IPS-NIHi11 (cell line): ENCODE measurements at regions not wholly inside any gene's neighbourhood (a gene's known extent, or its start where the extent isn't known, plus 50 kb on each side); places are given as distances from the start of the nearest gene placed in this dataset.

ENCODE experiments used
- DNase-seq: peaks from one replicate; pipeline ENCODE4 v3.0.0; 2012; ENCODE audit warnings: mixed read lengths, low spot score

GRCh38 chr9:129330711-129331492 is 152.8 kb upstream of the IER5L start:
- no peak for DNase-seq

- no peak for DNase-seq
Observed at GRCh38 chr9:129328355-129329042, 150.4 kb upstream of the IER5L start.

- DNase-seq = no peak
Observed at GRCh38 chr9:129327552-129328328, 149.7 kb upstream of the IER5L start.

GRCh38 chr9:129326061-129327005 is 148.3 kb upstream of the IER5L start:
- no peak for DNase-seq

GRCh38 chr9:129324808-129325502 is 146.9 kb upstream of the IER5L start:
- no peak for DNase-seq

- DNase-seq = no peak
Observed at GRCh38 chr9:129323999-129324553, 146.0 kb upstream of the IER5L start.

- no peak for DNase-seq
Observed at GRCh38 chr9:129323376-129323998, 145.4 kb upstream of the IER5L start.

GRCh38 chr9:129322641-129323375 is 144.7 kb upstream of the IER5L start:
- no peak for DNase-seq

- DNase-seq = no peak
Observed at GRCh38 chr9:129322022-129322621, 144.1 kb upstream of the IER5L start.

- no peak for DNase-seq
Observed at GRCh38 chr9:129321286-129322021, 143.4 kb upstream of the IER5L start.

- DNase-seq = peak; percentile 58
Observed at GRCh38 chr9:129320575-129321285, 142.7 kb upstream of the IER5L start.

GRCh38 chr9:129319938-129320481 is 141.9 kb upstream of the IER5L start:
- no peak for DNase-seq

GRCh38 chr9:129319076-129319937 is 141.2 kb upstream of the IER5L start:
- no peak for DNase-seq

GRCh38 chr9:129318121-129319075 is 140.3 kb upstream of the IER5L start:
- no peak for DNase-seq
